GM18858 (cell line): ENCODE measurements at regions not wholly inside any gene's neighbourhood (a gene's known extent, or its start where the extent isn't known, plus 50 kb on each side); places are given as distances from the start of the nearest gene placed in this dataset.
"Not testable (repeated sequence)": the region's sequence is repeated elsewhere in the genome, so short reads cannot be mapped to it uniquely, and the experiment has no call there.

Source experiments
- ATAC-seq: cut with Tn5 transposase; IDR thresholded peaks from one replicate; pipeline ENCODE4 v1.9.1; 2021; ENCODE audit not compliant: unreplicated experiment

GRCh38 chr4:126468144-126468543 is 1153.4 kb downstream of the FAT4 start:
- no peak for ATAC-seq

- ATAC-seq = no peak
Measured at GRCh38 chr4:126470862-126471261, 1156.1 kb downstream of the FAT4 start.

DNA sequence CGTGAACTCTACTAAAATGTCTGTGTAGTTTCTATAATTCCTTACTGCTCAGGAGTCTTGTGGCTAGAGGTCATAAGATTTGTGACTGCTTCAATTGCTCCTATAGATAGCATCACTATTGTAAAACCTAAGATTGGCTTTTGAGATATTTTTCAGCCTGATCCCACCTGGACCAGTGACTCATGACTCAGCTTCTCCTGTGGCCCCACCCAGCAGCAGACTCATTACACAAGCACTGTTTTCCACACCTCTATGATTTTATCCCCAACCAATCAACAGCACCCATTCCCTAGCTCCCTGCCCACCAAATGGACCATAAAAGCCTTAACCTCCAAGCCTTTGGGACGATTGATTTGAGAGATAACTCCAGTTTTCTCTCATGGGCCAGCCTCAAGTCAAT is 1157.0 kb upstream of the INTU start:
- ATAC-seq = no peak

- ATAC-seq = no peak
Measured at GRCh38 chr4:126479709-126480108, 1153.0 kb upstream of the INTU start.

GRCh38 chr4:126482311-126482710 is 1150.4 kb upstream of the INTU start:
- no peak for ATAC-seq

- no peak for ATAC-seq
Measured at GRCh38 chr4:126486377-126486776, 1146.4 kb upstream of the INTU start.

DNA sequence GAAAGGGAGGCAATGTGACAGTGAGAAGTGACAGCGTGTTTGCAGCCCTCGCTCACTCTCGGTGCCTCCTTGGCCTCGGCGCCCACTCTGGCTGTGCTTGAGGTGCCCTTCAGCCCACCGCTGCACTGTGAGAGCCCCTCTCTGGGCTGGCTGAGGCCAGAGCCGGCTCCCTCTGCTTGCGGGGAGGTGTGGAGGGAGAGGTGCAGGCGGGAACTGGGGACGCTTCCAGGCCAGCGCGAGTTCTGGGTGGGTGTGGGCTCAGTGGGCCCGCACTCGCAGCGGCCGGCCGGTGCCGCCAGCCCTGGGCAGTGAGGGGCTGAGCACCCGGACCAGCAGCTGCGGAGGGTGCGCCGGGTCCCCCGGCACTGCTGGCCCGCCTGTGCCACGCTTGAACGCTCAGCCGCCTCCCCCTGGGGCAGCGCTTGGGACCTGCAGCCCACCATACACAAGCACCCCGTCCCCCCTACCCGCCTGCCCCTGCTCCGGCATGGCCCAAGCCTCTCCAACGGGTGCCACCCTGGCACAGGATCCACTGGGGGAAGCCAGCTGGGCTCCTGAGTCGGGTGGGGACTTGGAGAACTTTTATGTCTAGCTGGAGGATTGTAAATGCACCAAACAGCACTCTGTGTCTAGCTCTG is 1142.8 kb upstream of the INTU start:
- no peak for ATAC-seq

DNA sequence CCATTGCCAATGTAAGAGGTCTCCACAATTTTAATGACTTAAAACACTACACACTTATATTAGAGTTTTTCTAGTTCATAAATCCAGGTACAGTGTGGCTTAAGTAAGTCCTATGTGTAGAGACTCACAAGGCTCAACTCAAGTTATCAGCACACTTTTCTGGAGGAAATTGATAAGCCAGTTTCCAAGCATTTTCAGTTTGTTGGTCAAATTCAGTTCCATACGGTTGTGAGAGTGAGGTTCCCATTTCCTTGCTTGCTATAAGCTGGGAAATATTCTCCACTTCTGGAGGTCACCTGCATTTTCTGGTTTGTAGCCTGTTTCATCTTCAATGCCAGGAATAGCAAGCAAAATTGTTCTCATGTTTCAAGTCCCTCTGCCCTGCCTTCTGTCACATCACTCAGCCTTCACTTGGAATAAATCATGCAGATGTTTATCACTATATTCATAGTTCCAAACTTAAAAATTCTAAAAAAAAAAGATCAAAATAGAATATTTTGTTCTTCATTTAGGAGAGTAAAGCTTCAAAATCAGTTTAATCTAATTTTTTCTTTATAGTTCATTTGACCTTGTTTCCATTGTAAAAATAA is 1137.5 kb upstream of the INTU start:
- no peak for ATAC-seq

GRCh38 chr4:126512979-126513378 is 1119.8 kb upstream of the INTU start:
- no peak for ATAC-seq

GRCh38 chr4:126513596-126513995 is 1119.2 kb upstream of the INTU start:
- ATAC-seq = no peak

GRCh38 chr4:126520731-126521130 is 1112.0 kb upstream of the INTU start:
- no peak for ATAC-seq

DNA sequence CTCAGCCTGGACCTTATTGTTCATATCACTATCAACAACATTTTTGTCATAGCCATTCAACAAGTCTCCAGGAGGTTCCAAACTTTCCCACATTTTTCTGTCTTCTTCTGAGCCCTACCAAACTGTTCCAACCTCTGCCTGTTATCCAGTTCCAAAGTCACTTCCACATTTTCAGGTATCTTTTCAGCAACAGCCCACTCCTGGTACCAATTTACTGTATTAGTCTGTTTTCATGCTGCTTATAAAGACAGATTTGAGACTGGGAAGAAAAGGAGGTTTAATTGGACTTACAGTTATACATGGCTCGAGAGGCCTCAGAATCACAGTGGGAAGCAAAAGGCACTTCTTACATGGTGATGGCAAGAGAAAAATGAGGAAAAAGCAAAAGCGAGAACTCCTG is 1107.4 kb upstream of the INTU start:
- ATAC-seq = not testable (repeated sequence)

GRCh38 chr4:126526335-126526734 is 1106.4 kb upstream of the INTU start:
- ATAC-seq = no peak

DNA sequence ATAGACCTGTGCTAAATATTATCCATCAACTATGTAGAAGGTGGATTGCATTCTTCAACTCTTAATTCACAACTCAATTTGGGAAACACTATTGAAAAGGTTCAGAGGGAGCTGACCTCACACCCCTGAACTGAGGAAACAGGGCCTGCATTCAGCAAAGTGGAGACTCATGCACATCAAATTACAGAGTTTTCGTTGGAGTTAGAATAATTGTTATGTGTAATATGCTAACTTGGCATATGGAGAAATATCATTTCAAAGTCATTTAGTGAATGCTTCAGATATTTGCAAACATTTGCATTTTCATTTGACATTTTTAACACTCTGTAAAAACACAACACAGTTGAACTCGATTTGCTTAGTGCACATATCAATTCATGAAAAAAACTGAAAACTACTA is 1102.8 kb upstream of the INTU start:
- ATAC-seq = no peak

DNA sequence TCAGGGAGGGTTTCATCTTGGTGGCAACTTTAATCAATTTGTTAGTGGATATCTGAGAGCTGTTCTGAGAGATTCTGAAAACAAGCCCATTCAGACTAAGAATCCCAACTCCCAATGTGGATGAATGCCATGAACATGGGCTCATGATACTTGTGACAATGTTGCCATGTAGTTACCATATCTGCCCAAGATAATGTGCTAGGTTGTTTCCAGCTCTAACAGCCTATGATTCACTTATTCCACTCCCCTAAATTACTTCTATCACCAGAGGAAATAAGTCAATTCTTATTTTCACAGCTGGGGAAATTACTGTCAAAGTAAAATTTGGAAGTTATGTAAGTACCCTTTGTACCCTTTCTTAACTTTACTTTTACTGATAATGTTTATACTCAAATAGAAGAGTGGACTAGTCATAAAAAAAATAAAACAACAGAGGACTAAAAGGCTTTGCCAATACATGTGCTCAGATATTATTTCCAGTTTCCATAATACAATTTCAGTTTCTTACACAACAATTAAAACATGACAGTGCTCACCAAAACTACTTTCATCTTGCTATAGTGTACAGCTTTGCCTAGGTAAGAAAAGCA is 1101.7 kb upstream of the INTU start:
- ATAC-seq = no peak

DNA sequence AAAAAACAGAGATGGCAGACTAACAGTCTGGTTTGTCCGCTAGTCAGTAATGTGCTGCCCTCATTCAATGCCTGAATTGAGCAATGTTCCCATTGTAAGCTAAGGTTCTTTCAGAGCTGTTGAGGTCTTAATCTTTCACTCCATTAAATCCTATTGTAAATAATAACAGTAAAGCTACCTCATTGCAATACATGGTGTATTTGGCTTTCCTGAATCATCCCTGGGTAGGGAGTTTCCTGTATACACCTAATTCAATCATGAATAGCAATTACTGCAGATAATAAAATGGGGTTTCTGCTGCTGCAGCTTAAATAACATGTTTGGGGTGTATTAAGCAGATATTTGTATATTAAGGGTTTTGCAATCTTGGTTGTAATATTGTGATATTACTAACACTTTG is 1100.2 kb upstream of the INTU start:
- ATAC-seq = no peak

GRCh38 chr4:126533146-126533805 is 1099.5 kb upstream of the INTU start:
- ATAC-seq = no peak

DNA sequence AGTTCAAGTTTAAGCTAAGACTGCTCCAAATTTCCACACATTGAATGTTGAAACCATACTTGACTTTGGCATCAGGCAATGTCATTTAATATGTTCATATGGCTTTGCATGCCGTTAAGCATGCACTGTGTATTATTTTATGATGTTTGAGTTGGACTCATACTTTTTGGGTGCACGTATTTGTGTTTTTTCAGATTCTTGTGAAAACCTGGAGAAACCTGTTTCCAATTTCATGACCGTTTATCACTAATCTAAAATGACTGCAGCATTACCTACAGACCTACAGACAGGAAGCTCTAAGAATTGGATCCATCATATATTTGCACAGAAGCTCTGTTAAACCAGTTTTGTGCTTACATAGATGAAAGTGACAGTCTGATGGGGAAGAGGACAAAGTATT is 1093.0 kb upstream of the INTU start:
- ATAC-seq = no peak

DNA sequence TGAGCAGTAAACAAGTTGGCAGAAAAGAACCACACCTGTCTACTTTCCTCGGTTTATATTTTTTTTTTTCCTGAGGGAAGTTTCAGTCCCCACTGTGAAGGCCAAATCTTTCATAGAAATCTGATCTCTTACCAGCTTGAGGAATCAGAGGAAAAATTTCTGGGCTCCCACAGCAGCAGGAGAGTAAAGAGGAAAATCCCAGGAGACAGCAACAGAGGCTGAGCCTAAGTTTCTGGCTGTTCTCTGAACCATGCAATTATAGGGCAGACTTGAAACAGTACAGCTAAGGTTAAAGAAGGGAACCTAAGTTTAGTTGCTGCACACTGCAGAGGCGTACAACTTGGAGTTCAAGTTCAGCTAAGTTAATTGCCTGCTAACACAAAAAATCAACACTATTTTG is 1090.9 kb upstream of the INTU start:
- no peak for ATAC-seq

- ATAC-seq = no peak
Measured at GRCh38 chr4:126544276-126544675, 1088.5 kb upstream of the INTU start.

DNA sequence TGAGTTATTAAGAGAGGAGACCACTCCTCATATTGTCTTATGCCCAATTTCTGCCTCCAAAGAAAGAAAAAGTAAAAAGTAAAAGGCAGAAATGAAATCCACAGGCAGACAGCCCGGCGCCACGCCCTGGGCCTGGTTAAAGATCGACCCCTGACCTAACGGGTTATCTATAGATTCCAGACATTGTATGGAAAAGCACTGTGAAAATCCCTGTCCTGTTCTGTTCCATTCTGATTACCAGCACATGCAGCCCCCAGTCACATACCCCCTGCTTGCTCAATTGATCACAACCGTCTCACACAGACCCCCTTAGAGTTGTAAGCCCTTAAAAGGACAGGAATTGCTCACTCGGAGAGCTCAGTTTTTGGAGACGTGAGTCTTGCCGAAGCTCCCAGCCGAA is 1086.6 kb upstream of the INTU start:
- not testable (repeated sequence) for ATAC-seq

DNA sequence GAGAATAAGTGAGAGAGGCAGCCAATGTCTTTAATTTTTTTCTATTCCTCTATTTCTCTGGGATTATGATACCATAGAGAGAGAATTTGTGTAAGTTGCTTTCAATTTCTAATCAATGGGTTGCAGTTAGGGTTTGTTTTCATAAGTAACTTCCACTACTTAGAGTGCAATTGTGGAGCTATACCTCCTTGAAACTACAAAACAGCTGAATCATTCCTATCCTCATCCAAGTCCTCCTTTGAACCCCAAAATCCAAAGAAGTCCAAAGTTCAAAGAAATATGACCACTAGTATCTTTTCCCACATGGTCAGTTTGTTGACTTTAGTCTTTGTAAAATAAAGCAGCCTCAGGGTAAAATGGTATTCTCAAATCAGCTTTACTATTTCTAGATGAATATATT is 1085.4 kb upstream of the INTU start:
- ATAC-seq = no peak
